Activated naive CD4-positive, alpha-beta T cell (primary cell): ENCODE measurements at regions not wholly inside any gene's neighbourhood (a gene's known extent, or its start where the extent isn't known, plus 50 kb on each side); places are given as distances from the start of the nearest gene placed in this dataset.
"Not testable (repeated sequence)": the region's sequence is repeated elsewhere in the genome, so short reads cannot be mapped to it uniquely, and the experiment has no call there.

Experiments
- DNase-seq, 4 experiments: peaks; one replicate each; lab custom pipeline; 2025; lab: John Stamatoyannopoulos, UW

DNA sequence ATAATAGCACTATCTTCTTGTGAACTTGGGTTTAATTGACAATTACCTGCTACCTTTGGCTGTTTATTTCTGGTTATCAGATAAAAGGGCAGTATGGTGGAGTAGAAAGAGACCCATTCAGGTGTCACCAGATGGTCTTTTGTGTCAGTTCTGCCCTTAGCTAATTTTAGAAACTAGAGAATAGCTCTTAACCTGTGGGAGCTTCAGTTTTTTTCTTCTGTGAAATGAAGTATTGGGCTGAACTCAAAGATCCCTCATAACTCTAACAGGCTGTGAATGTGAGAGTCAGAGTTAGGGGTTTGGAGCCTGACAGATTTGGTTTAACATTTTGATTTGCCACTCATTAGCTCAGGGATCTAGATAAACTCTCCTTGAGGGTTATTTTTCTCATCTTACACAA lies 335.2 kb downstream of the PPP1R2C start:
- no peak for DNase-seq

DNA sequence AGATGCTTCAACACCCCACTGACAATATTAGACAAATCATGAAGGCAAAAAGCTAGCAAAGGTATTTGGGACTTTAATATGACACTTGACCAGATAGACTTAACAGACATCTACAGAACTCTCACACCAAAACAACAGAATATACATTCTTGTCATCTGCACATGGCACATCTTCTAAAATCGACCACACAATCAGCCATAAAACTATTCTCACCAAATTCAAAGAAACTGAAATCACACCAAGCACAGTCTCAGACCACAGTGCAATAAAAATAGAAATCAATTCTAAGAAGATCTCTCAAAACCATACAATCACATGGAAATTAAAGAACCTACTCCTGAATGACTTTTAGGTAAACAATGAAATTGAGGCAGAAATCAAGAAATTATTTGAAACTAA lies 340.8 kb downstream of the PPP1R2C start:
- no peak for DNase-seq

DNA sequence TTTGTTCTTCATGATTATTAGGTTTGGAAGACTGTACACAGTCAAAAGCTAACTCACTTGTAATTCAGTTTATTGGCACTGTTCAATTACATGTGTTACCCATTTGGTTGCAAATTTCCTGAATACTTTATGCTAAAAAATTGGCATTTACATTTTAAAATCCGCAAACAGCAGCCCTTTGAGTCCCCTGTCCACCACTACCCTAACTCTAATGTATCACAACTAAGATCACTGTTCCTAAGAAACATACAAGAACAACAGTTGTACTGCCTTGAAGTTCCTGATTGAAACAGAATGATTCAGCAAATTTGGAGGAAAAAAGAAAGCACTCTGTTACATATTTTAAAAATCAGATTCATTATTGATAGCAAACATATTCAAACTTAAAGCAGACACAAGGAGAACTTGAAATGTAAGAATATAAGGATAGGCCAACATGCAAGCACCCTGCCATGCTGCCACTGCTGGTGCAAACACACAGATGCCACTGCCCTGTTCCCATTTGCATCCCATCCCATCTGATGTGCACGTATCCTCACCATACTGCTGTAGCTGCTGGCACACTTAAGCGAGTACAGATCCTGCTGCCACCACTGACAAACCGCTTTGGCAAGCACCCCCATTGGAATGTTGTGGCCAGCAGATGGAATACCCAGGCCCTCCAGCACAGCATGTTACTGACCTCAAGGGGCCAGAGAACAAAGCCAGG lies 343.4 kb downstream of the PPP1R2C start:
- no peak for DNase-seq

GRCh38 chrX:42432552-42432951 lies 345.4 kb downstream of the PPP1R2C start:
- DNase-seq, result no peak

- no peak for DNase-seq
Measured at GRCh38 chrX:42422961-42423360, 355.0 kb downstream of the PPP1R2C start.

- no peak for DNase-seq
Measured at GRCh38 chrX:42420426-42420825, 357.5 kb downstream of the PPP1R2C start.

GRCh38 chrX:42415636-42416035 lies 362.3 kb downstream of the PPP1R2C start:
- DNase-seq, result no peak

GRCh38 chrX:42414057-42414456 lies 363.9 kb downstream of the PPP1R2C start:
- DNase-seq, result no peak

GRCh38 chrX:42399632-42400024 lies 378.3 kb downstream of the PPP1R2C start:
- no peak for DNase-seq

DNA sequence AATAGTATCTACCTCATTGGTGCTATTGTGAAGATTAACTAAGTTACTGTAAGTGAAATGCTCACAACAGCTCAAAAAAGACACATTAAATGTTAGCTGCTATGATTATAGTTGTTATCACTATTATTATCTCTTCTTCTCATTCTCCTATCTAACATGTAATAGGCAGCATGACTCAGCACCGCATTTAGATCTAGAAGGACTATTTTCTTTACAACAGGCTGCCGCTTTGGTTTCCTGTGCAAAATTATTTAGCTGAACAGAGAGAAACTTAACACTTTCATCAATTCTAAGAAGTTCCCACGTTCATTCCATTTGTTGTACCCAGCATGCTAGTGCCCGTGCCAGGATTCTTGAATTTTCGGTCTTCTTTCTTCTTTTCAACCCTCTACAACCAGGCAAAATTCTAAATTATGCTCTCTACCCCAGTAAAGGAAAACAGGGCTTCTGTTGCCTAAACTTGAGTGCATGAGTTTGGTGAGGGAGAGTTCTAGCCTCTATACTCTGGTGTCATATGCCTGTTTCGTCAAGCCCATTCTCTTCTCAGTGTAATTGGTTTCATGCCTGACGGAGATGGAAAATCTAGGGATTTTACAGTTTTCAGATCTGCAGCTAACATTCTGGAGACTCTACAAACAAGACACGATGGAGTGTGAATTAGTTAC lies 378.9 kb downstream of the PPP1R2C start:
- no peak for DNase-seq

DNA sequence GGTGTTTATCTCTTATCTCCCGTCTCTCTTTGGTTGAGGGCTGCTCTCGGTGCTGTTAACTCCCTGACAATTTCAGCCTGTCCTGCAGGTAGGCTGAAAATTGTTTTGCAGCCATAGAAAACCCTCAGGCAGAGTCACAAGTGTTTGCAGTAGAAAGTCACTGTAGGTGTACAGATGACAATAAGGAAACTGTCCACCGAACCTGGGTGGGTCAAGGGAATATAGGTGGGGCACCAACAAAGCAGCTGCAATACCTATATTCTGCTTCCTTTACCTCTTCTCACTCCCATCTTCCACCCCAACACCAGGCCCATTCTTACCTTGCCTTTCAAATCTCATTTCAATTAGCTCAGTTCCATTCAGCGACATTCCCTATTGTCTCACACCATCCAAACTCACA lies 381.8 kb downstream of the PPP1R2C start:
- DNase-seq, result no peak

DNA sequence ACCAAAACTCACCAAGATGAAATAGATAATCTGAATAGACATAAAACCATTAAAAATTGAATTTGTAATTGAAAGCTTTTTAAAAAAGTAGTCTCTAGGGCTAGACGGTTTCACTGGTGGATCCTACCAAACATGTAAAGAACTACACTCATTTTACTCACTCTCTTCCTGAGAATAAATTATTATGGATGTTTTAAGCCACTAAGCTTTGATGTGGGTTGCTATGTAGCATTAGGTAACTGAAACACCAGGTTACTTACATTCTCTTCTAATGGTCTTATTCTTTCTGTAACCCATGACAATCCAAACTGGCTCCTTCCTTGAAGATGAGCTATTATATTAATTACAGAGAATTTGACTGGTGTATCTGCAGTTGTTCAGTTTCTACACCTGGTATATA lies 385.1 kb downstream of the PPP1R2C start:
- DNase-seq, result no peak

DNA sequence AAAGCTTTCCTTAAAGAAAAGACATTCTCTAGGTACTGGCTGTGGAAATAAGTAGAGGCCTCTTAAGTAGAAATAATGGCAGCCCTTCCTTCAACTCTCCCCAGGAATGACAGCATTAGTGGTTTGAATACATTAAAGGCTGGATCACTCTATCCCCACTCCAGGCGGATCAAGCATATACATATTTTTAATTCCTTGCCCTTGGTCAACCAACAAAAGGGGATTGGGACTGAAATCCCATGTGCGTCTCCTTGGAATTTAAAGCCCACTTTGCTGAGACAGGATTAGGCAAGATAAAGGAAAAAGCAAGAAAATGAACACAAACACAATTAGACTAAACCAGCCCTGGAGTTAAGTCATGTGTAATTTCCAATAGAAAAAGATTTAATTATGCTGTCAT lies 391.3 kb downstream of the PPP1R2C start:
- DNase-seq, result no peak

DNA sequence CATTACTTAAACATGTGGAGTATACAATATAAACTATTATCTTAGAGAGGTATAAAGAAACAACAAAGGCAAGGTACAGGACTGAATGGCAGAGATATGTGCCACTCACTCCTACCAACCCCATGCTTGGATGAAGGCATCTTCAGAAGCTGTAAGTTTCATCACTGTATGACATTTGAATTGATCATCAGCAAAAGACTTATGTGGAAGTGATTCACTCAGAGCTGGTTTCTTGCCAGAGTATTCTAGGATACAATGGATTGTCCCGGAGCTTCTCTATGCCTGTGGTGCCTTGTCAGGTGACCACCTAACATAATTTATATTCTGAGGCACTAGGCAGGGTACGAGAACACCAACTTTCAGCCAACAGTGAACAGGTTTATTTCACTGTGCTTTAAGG lies 392.2 kb downstream of the PPP1R2C start:
- DNase-seq, result no peak

GRCh38 chrX:42384956-42385355 lies 393.0 kb downstream of the PPP1R2C start:
- DNase-seq, result no peak

DNA sequence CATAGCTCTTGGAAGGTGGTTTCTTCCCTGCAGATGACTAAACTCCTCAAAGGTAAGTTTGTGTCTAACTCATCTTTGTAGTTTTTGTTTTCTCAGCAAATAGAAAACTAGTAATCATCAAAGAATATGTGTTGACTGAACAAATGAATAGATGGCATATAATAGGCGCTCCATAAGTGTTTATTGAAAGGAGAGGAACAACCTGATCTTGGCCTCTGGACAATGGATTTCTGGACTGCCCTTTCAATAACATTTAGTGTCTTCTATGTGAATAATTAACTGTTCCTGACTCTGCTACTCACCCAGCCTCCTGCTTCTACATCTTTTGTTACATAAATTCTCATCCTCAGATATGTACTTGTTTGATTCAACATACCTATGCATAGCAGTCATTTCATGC lies 399.1 kb downstream of the PPP1R2C start:
- no peak for DNase-seq

GRCh38 chrX:42375086-42375485 lies 402.9 kb downstream of the PPP1R2C start:
- no peak for DNase-seq

DNA sequence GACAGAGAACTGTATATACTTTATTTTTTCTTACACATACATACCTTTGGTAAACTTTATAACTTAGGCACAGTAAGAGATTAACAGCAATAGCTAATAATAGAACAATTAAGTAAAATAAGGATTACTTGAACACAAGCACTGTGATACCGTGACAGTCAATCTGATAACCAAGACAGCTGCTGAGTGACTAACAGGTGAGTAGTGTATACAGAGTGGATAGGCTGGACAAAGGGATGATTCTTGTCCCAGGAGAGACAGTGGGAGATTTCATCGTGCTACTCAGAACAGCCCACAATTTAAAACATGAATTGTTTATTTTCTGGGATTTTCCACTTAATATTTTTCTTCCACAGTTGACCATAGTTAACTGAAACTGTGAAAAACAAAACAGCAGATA lies 411.8 kb downstream of the PPP1R2C start:
- no peak for DNase-seq

- DNase-seq, result no peak
Measured at GRCh38 chrX:42362219-42362618, 415.7 kb downstream of the PPP1R2C start.

GRCh38 chrX:42342981-42343380 lies 419.6 kb upstream of the CASK start:
- DNase-seq, result not testable (repeated sequence)
